AG04450 (cell line): ENCODE measurements at regions not wholly inside any gene's neighbourhood (a gene's known extent, or its start where the extent isn't known, plus 50 kb on each side); places are given as distances from the start of the nearest gene placed in this dataset.

Experiments used
- CTCF ChIA-PET: fragments of 300-600, 350-600 bp; formaldehyde crosslinking; extraction: SDS; loops from one replicate; lab custom pipeline; 2022; ENCODE audit warnings: antibody characterized with exemption, inconsistent platforms; lab: Charles Lee
- POLR2A ChIA-PET: fragments of 350-600 bp; formaldehyde crosslinking; extraction: SDS; loops from one replicate; lab custom pipeline; 2021; ENCODE audit warnings: antibody characterized with exemption, inconsistent platforms; lab: Yijun Ruan, JAX
- DNase-seq: peaks from one replicate; pipeline ENCODE4 v3.0.0-alpha.2; 2011; ENCODE audit warnings: low read depth, low spot score
- H3K27ac ChIP-seq: one replicate; pipeline ENCODE4 v1.5.1; 2012; ENCODE audit warnings: low read depth, low read length, control low read depth
- H3K27me3 ChIP-seq: one replicate; pipeline ENCODE4 v1.6.0; 2012; ENCODE audit warnings: low read length; ENCODE audit not compliant: control insufficient read depth, insufficient read depth
- H3K4me3 ChIP-seq: 2 replicates; pipeline ENCODE4 v1.5.1; 2011; ENCODE audit warnings: mild to moderate bottlenecking, low read depth, low read length, control low read depth
- H3K9me3 ChIP-seq: 2 replicates; pipeline ENCODE4 v1.5.1; 2012; ENCODE audit warnings: low read length; ENCODE audit not compliant: control insufficient read depth, insufficient read depth
- TF ChIP-seq, protein P1 (sequence below): IDR thresholded peaks from 2 replicates; pipeline ENCODE4 v1.5.1; 2011; ENCODE audit warnings: low read depth, low read length, control low read depth, inconsistent platforms

DNA sequence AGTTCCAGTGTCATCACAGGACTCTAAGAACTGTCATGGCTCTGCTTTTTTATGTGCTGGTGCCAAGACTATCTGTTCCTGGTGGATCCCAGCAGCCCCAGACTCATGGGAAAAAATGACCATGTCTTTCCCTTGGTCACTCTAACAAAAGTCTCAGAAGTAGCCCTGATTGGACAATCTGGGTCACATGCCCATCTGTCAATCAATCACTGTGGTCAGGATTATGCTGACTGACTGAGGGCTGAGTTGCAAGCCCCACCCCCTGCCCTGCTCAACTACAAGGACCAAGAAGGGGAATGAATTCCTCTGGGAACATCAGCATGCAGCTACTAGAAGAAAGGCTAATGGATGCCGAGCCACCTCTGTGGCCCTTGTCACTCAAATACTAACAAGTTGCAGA lies 91.6 kb downstream of the EDN3 start:
- H3K9me3 ChIP-seq: peaks cover 5% of the 10 kb centered on the region; the same call in 1 of the 2 replicates
- no peak overlapping the region for H3K4me3 ChIP-seq
- H3K27ac ChIP-seq: no peak overlapping the region
- DNase-seq: no peak
- H3K27me3 ChIP-seq: no peaks in the 10 kb centered on the region
- TF ChIP-seq, protein P1, sequence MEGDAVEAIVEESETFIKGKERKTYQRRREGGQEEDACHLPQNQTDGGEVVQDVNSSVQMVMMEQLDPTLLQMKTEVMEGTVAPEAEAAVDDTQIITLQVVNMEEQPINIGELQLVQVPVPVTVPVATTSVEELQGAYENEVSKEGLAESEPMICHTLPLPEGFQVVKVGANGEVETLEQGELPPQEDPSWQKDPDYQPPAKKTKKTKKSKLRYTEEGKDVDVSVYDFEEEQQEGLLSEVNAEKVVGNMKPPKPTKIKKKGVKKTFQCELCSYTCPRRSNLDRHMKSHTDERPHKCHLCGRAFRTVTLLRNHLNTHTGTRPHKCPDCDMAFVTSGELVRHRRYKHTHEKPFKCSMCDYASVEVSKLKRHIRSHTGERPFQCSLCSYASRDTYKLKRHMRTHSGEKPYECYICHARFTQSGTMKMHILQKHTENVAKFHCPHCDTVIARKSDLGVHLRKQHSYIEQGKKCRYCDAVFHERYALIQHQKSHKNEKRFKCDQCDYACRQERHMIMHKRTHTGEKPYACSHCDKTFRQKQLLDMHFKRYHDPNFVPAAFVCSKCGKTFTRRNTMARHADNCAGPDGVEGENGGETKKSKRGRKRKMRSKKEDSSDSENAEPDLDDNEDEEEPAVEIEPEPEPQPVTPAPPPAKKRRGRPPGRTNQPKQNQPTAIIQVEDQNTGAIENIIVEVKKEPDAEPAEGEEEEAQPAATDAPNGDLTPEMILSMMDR: no peak
- ChIA-PET CTCF (no interaction called here), POLR2A (no interaction called here)

DNA sequence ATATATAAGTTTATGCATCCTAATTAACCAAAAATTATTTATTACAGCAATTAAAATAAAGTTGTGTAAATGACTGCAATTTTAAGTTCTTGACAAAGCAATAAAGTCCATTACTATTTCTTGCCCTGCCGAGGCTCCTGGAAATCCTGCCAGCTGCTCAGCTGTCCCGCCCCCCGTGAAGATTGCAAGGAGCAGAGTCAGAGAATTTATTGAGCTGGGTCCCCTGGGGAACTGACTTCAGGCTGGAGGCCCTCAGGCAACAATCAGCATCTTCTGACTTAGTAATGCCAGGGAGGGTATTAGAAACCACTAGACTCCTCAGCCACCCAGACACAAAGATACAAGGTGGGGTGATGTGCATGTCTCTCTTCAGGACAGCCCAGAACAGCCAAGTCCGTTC lies 92.3 kb downstream of the EDN3 start:
- POLR2A ChIA-PET: no interaction called here
- H3K27ac ChIP-seq: no peak overlapping the region
- peaks cover 5% of the 10 kb centered on the region; the same call in 1 of the 2 replicates for H3K9me3 ChIP-seq
- no peak for DNase-seq
- TF ChIP-seq, protein P1: no peak
- no peaks in the 10 kb centered on the region for H3K27me3 ChIP-seq
- H3K4me3 ChIP-seq: no peak overlapping the region
- CTCF ChIA-PET: no interaction called here

DNA sequence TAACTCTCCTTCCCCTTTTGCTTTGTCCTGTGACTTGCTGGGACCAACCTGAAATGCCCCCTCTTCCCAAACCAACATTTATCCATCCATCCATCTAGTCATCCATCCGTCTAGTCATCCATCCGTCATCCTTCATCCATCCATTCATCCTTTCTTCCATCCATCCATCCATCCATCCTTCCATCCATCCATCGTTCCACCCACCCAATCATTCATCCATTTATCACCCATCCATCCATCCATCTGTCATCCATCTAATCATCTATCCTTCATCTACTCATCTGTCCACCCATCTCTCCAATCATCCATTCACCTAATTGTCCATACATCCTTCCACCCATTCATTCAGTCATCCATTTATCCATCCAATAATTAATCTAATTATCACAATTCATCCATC lies 92.7 kb downstream of the EDN3 start:
- H3K9me3 ChIP-seq: peaks cover 5% of the 10 kb centered on the region; the same call in 1 of the 2 replicates
- H3K4me3 ChIP-seq: no peak overlapping the region
- no peak for DNase-seq
- CTCF ChIA-PET: no interaction called here
- TF ChIP-seq, protein P1: no peak
- H3K27ac ChIP-seq: no peak overlapping the region
- no peaks in the 10 kb centered on the region for H3K27me3 ChIP-seq
- POLR2A ChIA-PET: no interaction called here

DNA sequence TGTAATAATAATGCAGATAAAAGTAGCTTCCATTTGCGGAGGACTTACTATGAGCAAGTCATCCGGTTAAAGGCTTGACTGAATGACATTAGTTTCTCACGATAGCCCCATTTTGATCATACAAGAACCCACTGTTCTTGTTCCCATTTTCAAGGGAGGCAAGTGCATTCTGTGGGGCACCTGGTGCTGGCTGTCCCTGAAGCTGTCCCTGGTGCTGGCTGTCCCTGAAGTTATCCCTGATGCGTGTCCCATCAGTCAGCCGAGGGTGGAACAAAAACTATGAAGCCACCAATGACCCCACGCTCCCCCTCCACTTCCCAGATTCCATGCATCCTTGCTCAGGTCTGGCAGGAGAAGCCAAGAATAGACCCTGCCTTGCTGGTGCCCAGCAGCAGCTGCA lies 95.3 kb downstream of the EDN3 start:
- TF ChIP-seq, protein P1: no peak
- H3K9me3 ChIP-seq: no peaks in the 10 kb centered on the region
- H3K27me3 ChIP-seq: peaks cover 5% of the 10 kb centered on the region
- no peak for DNase-seq
- ChIA-PET CTCF (interaction anchor here (2.0 kb wide), 1 partner anchor 8 kb away, joined by 5 read pairs; no protein-coding TSS in a partner anchor), POLR2A (no interaction called here)
- H3K27ac ChIP-seq: no peak overlapping the region
- H3K4me3 ChIP-seq: no peak overlapping the region

DNA sequence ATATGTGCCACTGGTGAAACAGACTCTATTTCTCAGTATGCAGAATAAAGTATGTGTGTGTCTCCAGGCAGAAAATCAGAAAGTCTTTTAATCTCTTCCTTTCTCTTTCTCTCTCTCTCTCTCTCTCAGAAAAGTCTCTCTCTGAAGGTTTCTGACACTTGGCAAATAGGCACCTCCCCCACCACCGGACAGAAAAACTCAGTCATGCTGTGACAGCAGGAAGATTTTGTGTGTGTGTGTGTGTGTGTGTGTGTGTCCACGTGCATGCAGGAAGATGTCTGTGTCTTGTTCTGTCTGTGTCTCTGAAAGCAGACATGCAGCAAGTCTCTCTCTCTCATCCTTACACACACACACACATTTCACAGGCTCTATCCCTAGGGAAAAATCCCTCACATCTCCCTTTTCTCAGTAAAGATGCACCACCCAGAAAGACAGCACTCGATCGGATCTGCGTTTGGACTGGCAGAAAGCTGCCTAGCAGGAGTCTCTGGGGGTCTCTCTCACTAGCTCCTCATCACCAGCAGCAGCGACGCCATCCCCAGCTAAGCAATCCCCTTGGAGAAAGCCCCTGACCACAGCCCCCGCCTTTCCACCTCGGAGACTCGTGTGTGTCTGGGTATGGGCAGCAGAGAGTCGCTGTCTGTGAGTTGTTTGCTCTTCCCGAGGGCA lies 98.3 kb downstream of the EDN3 start:
- ChIA-PET CTCF (no interaction called here), POLR2A (no interaction called here)
- Histone ChIP-seq H3K27me3 (peaks cover 16% of the 10 kb centered on the region), H3K9me3 (no peaks in the 10 kb centered on the region), H3K27ac (no peak overlapping the region), H3K4me3 (no peak overlapping the region)
- TF ChIP-seq, protein P1: no peak
- no peak for DNase-seq
